Parathyroid adenoma (tissue), 2 donors: ENCODE measurements at regions not wholly inside any gene's neighbourhood (a gene's known extent, or its start where the extent isn't known, plus 50 kb on each side); places are given as distances from the start of the nearest gene placed in this dataset.
"Not testable (repeated sequence)": the region's sequence is repeated elsewhere in the genome, so short reads cannot be mapped to it uniquely, and the experiment has no call there.

Experiments used
- H2AFZ ChIP-seq: fragments of 300-600 bp; sonication (generic); one replicate; pipeline ENCODE4 v1.7.0; 2017; ENCODE audit warnings: antibody characterized with exemption, mild to moderate bottlenecking
- H3K27ac ChIP-seq: fragments of 300-600 bp; sonication (generic); one replicate; pipeline ENCODE4 v1.7.0; 2017
- H3K27me3 ChIP-seq: fragments of 300-600 bp; sonication (generic); one replicate; pipeline ENCODE4 v1.7.0; 2017; ENCODE audit warnings: low read length; ENCODE audit not compliant: control insufficient read depth, insufficient read depth
- H3K36me3 ChIP-seq: fragments of 300-600 bp; sonication (generic); one replicate; pipeline ENCODE4 v1.7.0; 2017; ENCODE audit warnings: low read length; ENCODE audit not compliant: control insufficient read depth, insufficient read depth
- H3K4me1 ChIP-seq: fragments of 300-600 bp; sonication (generic); one replicate; pipeline ENCODE4 v1.7.0; 2017; ENCODE audit warnings: control low read depth
- H3K4me2 ChIP-seq: fragments of 300-600 bp; sonication (generic); one replicate; pipeline ENCODE4 v1.7.0; 2017; ENCODE audit warnings: low read length
- H3K4me3 ChIP-seq: fragments of 300-600 bp; sonication (generic); one replicate; pipeline ENCODE4 v1.7.0; 2017; ENCODE audit warnings: low read depth, low read length
- H3K79me2 ChIP-seq: fragments of 300-600 bp; sonication (generic); one replicate; pipeline ENCODE4 v1.7.0; 2017; ENCODE audit warnings: control low read depth
- H3K9ac ChIP-seq: fragments of 300-600 bp; sonication (generic); one replicate; pipeline ENCODE4 v1.7.0; 2017; ENCODE audit warnings: mild to moderate bottlenecking
- H3K9me3 ChIP-seq: fragments of 300-600 bp; sonication (generic); one replicate; pipeline ENCODE4 v1.7.0; 2017; ENCODE audit warnings: low read length; ENCODE audit not compliant: control insufficient read depth
- CTCF ChIP-seq: fragments of 300-600 bp; sonication (generic); IDR thresholded peaks from one replicate; pipeline ENCODE4 v1.7.0; 2017; ENCODE audit warnings: antibody characterized with exemption, mild to moderate bottlenecking
- donor health status: primary hyperparathyroidism.

- no peak for TF ChIP-seq CTCF
- H3K27ac ChIP-seq = no peak overlapping the region
- H3K36me3 ChIP-seq = no peaks in the 10 kb centered on the region
- H3K27me3 ChIP-seq = no peaks in the 10 kb centered on the region
- H3K79me2 ChIP-seq = no peaks in the 10 kb centered on the region
- no peaks in the 10 kb centered on the region for H3K4me1 ChIP-seq
- H3K9me3 ChIP-seq = no peaks in the 10 kb centered on the region
- no peak overlapping the region for H3K4me2 ChIP-seq
- no peak overlapping the region for H2AFZ ChIP-seq
- no peak overlapping the region for H3K9ac ChIP-seq
- H3K4me3 ChIP-seq = no peak overlapping the region
Measured at GRCh38 chr15:96166223-96167200, 164.0 kb upstream of the NR2F2 start.

- H3K36me3 ChIP-seq, H3K27ac ChIP-seq, H3K4me2 ChIP-seq, H3K27me3 ChIP-seq, H3K9me3 ChIP-seq, H3K9ac ChIP-seq, H3K4me3 ChIP-seq, H2AFZ ChIP-seq, H3K79me2 ChIP-seq, H3K4me1 ChIP-seq: not testable (repeated sequence)
Measured at GRCh38 chr15:96170616-96170978, 159.9 kb upstream of the NR2F2 start.

- H3K4me3 ChIP-seq = no peak overlapping the region
- H3K4me1 ChIP-seq = no peaks in the 10 kb centered on the region
- no peak overlapping the region for H3K4me2 ChIP-seq
- no peak overlapping the region for H3K9ac ChIP-seq
- H3K79me2 ChIP-seq = no peaks in the 10 kb centered on the region
- H3K9me3 ChIP-seq = no peaks in the 10 kb centered on the region
- no peaks in the 10 kb centered on the region for H3K36me3 ChIP-seq
- no peak overlapping the region for H2AFZ ChIP-seq
- TF ChIP-seq CTCF = no peak
- H3K27me3 ChIP-seq = no peaks in the 10 kb centered on the region
- H3K27ac ChIP-seq = no peak overlapping the region
Measured at GRCh38 chr15:96170979-96171739, 159.3 kb upstream of the NR2F2 start.

GRCh38 chr15:96171853-96172296 lies 158.6 kb upstream of the NR2F2 start:
- Histone ChIP-seq H3K4me2 (no peak overlapping the region), H3K27me3 (no peaks in the 10 kb centered on the region), H3K27ac (no peak overlapping the region), H3K4me1 (no peaks in the 10 kb centered on the region), H2AFZ (no peak overlapping the region), H3K36me3 (no peaks in the 10 kb centered on the region), H3K4me3 (no peak overlapping the region), H3K79me2 (no peaks in the 10 kb centered on the region), H3K9me3 (no peaks in the 10 kb centered on the region), H3K9ac (no peak overlapping the region)
- no peak for TF ChIP-seq CTCF

- Histone ChIP-seq H2AFZ (no peak overlapping the region), H3K27ac (no peak overlapping the region), H3K36me3 (no peaks in the 10 kb centered on the region), H3K4me1 (no peaks in the 10 kb centered on the region), H3K9ac (no peak overlapping the region), H3K27me3 (no peaks in the 10 kb centered on the region), H3K4me3 (no peak overlapping the region), H3K79me2 (no peaks in the 10 kb centered on the region), H3K4me2 (no peak overlapping the region), H3K9me3 (no peaks in the 10 kb centered on the region)
- no peak for TF ChIP-seq CTCF
Measured at GRCh38 chr15:96172417-96172816, 158.1 kb upstream of the NR2F2 start.
